PC-9 (cell line): ENCODE measurements at regions not wholly inside any gene's neighbourhood (a gene's known extent, or its start where the extent isn't known, plus 50 kb on each side); places are given as distances from the start of the nearest gene placed in this dataset.

Experiments
- BruUV-seq: library from RNA; stranded (reverse); fragments of 400-500 nt; replicated peaks from 2 replicates; lab custom pipeline; 2021; lab: Mats Ljungman, UMichigan
- CTCF ChIA-PET: fragments of 300-600 bp; sonication (Branson Sonifier 250); formaldehyde crosslinking; loops from one replicate; lab custom pipeline; 2022; ENCODE audit warnings: antibody characterized with exemption; lab: Charles Lee
- POLR2A ChIA-PET: fragments of 300-600 bp; sonication (Branson Sonifier 250); formaldehyde crosslinking; loops from one replicate; lab custom pipeline; 2022; ENCODE audit warnings: antibody characterized with exemption; ENCODE audit not compliant: unreplicated experiment; lab: Charles Lee
- DNase-seq, 2 experiments: peaks; one replicate each; pipeline versions ENCODE4 v3.0.0 to v3.0.0-alpha.2; 2015 to 2022; ENCODE audit warnings: mixed read lengths in 1 of 2
- H2AFZ ChIP-seq: fragments of 200-600 bp; sonication (generic); 2 replicates; pipeline ENCODE4 v1.8.1; 2017; ENCODE audit warnings: antibody characterized with exemption
- H3F3A ChIP-seq: fragments of 200-600 bp; sonication (generic); 2 replicates; pipeline ENCODE4 v1.8.1; 2017; ENCODE audit warnings: antibody characterized with exemption, mild to moderate bottlenecking, low read depth; ENCODE audit not compliant: insufficient read depth
- H3K27ac ChIP-seq: fragments of 200-600 bp; sonication (generic); 2 replicates; pipeline ENCODE4 v1.6.1; 2016; ENCODE audit warnings: mixed run types
- H3K27me3 ChIP-seq: fragments of 200-600 bp; sonication (generic); 2 replicates; pipeline ENCODE4 v1.6.1; 2016; ENCODE audit warnings: low read depth, mixed run types; ENCODE audit not compliant: insufficient read depth
- H3K36me3 ChIP-seq: fragments of 200-600 bp; sonication (generic); 2 replicates; pipeline ENCODE4 v1.6.1; 2016; ENCODE audit warnings: low read depth, mixed run types
- H3K4me1 ChIP-seq: fragments of 200-600 bp; sonication (generic); replicated peaks from 2 replicates; pipeline ENCODE4 v1.6.1; 2016; ENCODE audit warnings: mixed run types; ENCODE audit not compliant: insufficient read depth
- H3K4me2 ChIP-seq: fragments of 200-600 bp; sonication (generic); 2 replicates; pipeline ENCODE4 v1.6.1; 2017; ENCODE audit warnings: mixed run types
- H3K4me3 ChIP-seq: fragments of 200-600 bp; sonication (generic); 2 replicates; pipeline ENCODE4 v1.6.1; 2016; ENCODE audit warnings: mixed run types
- H3K79me2 ChIP-seq: fragments of 200-600 bp; sonication (generic); 2 replicates; pipeline ENCODE4 v1.6.1; 2017; ENCODE audit warnings: low read depth, mixed run types
- H3K9me2 ChIP-seq: fragments of 200-600 bp; sonication (generic); 2 replicates; pipeline ENCODE4 v1.8.1; 2017; ENCODE audit warnings: mild to moderate bottlenecking; ENCODE audit not compliant: insufficient read depth
- H3K9me3 ChIP-seq: fragments of 200-600 bp; sonication (generic); 2 replicates; pipeline ENCODE4 v1.8.1; 2016; ENCODE audit warnings: low read depth; ENCODE audit not compliant: insufficient read depth
- H4K20me1 ChIP-seq: fragments of 200-600 bp; sonication (generic); 2 replicates; pipeline ENCODE4 v1.8.1; 2017; ENCODE audit not compliant: insufficient read depth
- CTCF ChIP-seq: fragments of 200-600 bp; sonication (generic); conservative IDR thresholded peaks from 2 replicates; pipeline ENCODE4 v1.6.1; 2017; ENCODE audit warnings: mixed run types, antibody characterized with exemption, mild to moderate bottlenecking, moderate library complexity
- EZH2 ChIP-seq: fragments of 200-600 bp; sonication (generic); IDR thresholded peaks from 2 replicates; pipeline ENCODE4 v1.8.0; 2017; ENCODE audit warnings: antibody characterized with exemption, low read depth
- intact Hi-C: fragments of 100-400 bp; cut with micrococcal nuclease; formaldehyde crosslinking; loops from one replicate; pipeline ENCODE4 v1.10.0; 2022; ENCODE audit not compliant: unreplicated experiment

DNA sequence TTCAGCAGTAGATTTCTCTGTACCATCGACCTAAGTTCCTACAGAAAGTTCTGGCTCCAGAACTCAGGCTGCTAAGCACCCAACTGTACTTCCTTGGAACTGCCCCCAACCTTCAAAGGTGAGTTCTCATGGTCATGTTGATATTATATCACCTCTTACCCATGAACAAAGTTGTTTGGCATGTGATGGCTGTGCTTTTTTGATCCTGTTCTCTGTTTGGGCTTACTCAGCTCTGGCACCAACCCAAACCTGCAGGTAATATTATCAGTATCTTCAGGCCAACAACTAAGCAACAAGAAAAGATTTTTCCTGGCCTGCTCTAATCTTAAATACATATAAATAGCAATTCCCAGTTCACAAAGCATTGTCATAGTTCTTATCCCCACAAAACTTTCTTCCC, 318.7 kb upstream of the LMCD1 start:
- no peaks in the 10 kb centered on the region for H3K4me1 ChIP-seq
- no peaks in the 10 kb centered on the region for H4K20me1 ChIP-seq
- H3K27me3 ChIP-seq: no peaks in the 10 kb centered on the region
- no peaks in the 10 kb centered on the region for H3F3A ChIP-seq
- DNase-seq: no peak
- intact Hi-C loops: no loop called here
- POLR2A ChIA-PET: no interaction called here
- no peak for TF ChIP-seq CTCF
- no peak for TF ChIP-seq EZH2
- no peaks in the 10 kb centered on the region for H3K79me2 ChIP-seq
- H2AFZ ChIP-seq: no peak overlapping the region
- H3K9me2 ChIP-seq: no peaks in the 10 kb centered on the region
- H3K27ac ChIP-seq: no peak overlapping the region
- H3K36me3 ChIP-seq: no peaks in the 10 kb centered on the region
- H3K4me3 ChIP-seq: no peak overlapping the region
- no peaks in the 10 kb centered on the region for H3K9me3 ChIP-seq
- no TSS peak for BruUV-seq
- CTCF ChIA-PET: no interaction called here
- H3K4me2 ChIP-seq: no peak overlapping the region

DNA sequence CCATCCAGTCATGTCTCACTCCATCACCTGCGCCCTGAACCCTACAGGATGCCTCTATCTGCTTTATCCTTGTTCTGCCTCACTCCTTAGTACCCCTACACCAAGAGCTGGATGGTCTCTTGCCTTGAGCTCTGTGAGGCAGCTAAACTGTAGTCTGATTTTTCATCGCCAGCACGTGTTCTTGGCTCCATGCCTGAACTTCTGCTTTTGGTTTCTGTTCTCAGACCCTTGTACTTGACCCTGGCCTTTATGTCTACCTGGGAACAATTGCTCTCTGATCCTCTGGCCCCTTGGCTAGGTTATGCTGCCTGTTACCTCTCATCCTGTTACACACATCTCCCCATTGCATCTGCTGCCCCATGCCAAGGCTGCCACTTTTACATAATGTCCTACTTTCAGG, 318.0 kb upstream of the LMCD1 start:
- H3K4me3 ChIP-seq: no peak overlapping the region
- no peak overlapping the region for H2AFZ ChIP-seq
- no peak for DNase-seq
- CTCF ChIA-PET: no interaction called here
- intact Hi-C loops: no loop called here
- H3F3A ChIP-seq: no peaks in the 10 kb centered on the region
- POLR2A ChIA-PET: no interaction called here
- no peaks in the 10 kb centered on the region for H3K4me1 ChIP-seq
- H3K9me3 ChIP-seq: no peaks in the 10 kb centered on the region
- no peak overlapping the region for H3K27ac ChIP-seq
- no peaks in the 10 kb centered on the region for H3K27me3 ChIP-seq
- no TSS peak for BruUV-seq
- H3K79me2 ChIP-seq: no peaks in the 10 kb centered on the region
- TF ChIP-seq EZH2: no peak
- no peak for TF ChIP-seq CTCF
- H3K9me2 ChIP-seq: no peaks in the 10 kb centered on the region
- no peaks in the 10 kb centered on the region for H4K20me1 ChIP-seq
- no peaks in the 10 kb centered on the region for H3K36me3 ChIP-seq
- H3K4me2 ChIP-seq: no peak overlapping the region

- Histone ChIP-seq H3K27me3 (no peaks in the 10 kb centered on the region), H3K79me2 (no peaks in the 10 kb centered on the region), H3F3A (no peaks in the 10 kb centered on the region), H3K27ac (no peak overlapping the region), H3K9me2 (no peaks in the 10 kb centered on the region), H3K4me1 (no peaks in the 10 kb centered on the region), H3K4me3 (no peak overlapping the region), H4K20me1 (no peaks in the 10 kb centered on the region), H3K9me3 (no peaks in the 10 kb centered on the region), H3K36me3 (no peaks in the 10 kb centered on the region), H2AFZ (no peak overlapping the region), H3K4me2 (no peak overlapping the region)
- ChIA-PET CTCF (no interaction called here), POLR2A (no interaction called here)
- TF ChIP-seq EZH2 (no peak), CTCF (no peak)
- intact Hi-C loops: no loop called here
- BruUV-seq: no TSS peak
- no peak for DNase-seq
Measured at GRCh38 chr3:8186213-8186612, 315.4 kb upstream of the LMCD1 start.
